GM18519 (cell line): ENCODE measurements at regions not wholly inside any gene's neighbourhood (a gene's known extent, or its start where the extent isn't known, plus 50 kb on each side); places are given as distances from the start of the nearest gene placed in this dataset.
A peak's percentile ranks its signal among the peaks of the same experiment; 100 is the strongest.

Experiments used
- ATAC-seq: cut with Tn5 transposase; IDR thresholded peaks from one replicate; pipeline ENCODE4 v1.9.1; 2021; ENCODE audit warnings: mild to moderate bottlenecking, moderate library complexity; ENCODE audit not compliant: unreplicated experiment, low FRiP score

GRCh38 chr4:20351360-20352162, 99.9 kb downstream of the SLIT2 start:
- ATAC-seq, result no peak

- no peak for ATAC-seq
These were observed 100.4 kb downstream of the SLIT2 start for GRCh38 chr4:20352163-20352431.

GRCh38 chr4:20353646-20354045, 101.9 kb downstream of the SLIT2 start:
- no peak for ATAC-seq

- no peak for ATAC-seq
These were observed 102.4 kb downstream of the SLIT2 start for GRCh38 chr4:20354120-20354519.

GRCh38 chr4:20356565-20356964, 104.9 kb downstream of the SLIT2 start:
- no peak for ATAC-seq

GRCh38 chr4:20358110-20358509, 106.4 kb downstream of the SLIT2 start:
- ATAC-seq, result no peak

- ATAC-seq, result peak; percentile 86
These were observed 108.0 kb downstream of the SLIT2 start for GRCh38 chr4:20359692-20360091.

- no peak for ATAC-seq
These were observed 110.4 kb downstream of the SLIT2 start for GRCh38 chr4:20362148-20362547.

- no peak for ATAC-seq
These were observed 113.3 kb downstream of the SLIT2 start for GRCh38 chr4:20364969-20365368.

GRCh38 chr4:20367446-20367845, 115.7 kb downstream of the SLIT2 start:
- no peak for ATAC-seq

GRCh38 chr4:20368926-20369325, 117.2 kb downstream of the SLIT2 start:
- no peak for ATAC-seq

- no peak for ATAC-seq
These were observed 118.6 kb downstream of the SLIT2 start for GRCh38 chr4:20370274-20370673.

GRCh38 chr4:20376070-20376469, 124.4 kb downstream of the SLIT2 start:
- ATAC-seq, result peak; percentile 80

- ATAC-seq, result no peak
These were observed 126.5 kb downstream of the SLIT2 start for GRCh38 chr4:20378181-20378580.

GRCh38 chr4:20381005-20381404, 129.3 kb downstream of the SLIT2 start:
- ATAC-seq, result no peak

GRCh38 chr4:20383283-20383682, 131.6 kb downstream of the SLIT2 start:
- peak; percentile 38 for ATAC-seq

- ATAC-seq, result no peak
These were observed 132.3 kb downstream of the SLIT2 start for GRCh38 chr4:20383969-20384368.

GRCh38 chr4:20384456-20384855, 132.8 kb downstream of the SLIT2 start:
- no peak for ATAC-seq

- no peak for ATAC-seq
These were observed 134.5 kb downstream of the SLIT2 start for GRCh38 chr4:20386001-20386740.

GRCh38 chr4:20386906-20387305, 135.2 kb downstream of the SLIT2 start:
- ATAC-seq, result no peak

- no peak for ATAC-seq
These were observed 139.5 kb downstream of the SLIT2 start for GRCh38 chr4:20391198-20391597.

- no peak for ATAC-seq
These were observed 140.2 kb downstream of the SLIT2 start for GRCh38 chr4:20391912-20392311.
